Neural cell (in vitro differentiated cells): ENCODE measurements at regions not wholly inside any gene's neighbourhood (a gene's known extent, or its start where the extent isn't known, plus 50 kb on each side); places are given as distances from the start of the nearest gene placed in this dataset.

Source experiments
- CTCF ChIP-seq: fragments of 450-650 bp; IDR thresholded peaks from 2 replicates; pipeline ENCODE4 v1.5.1; 2014; ENCODE audit warnings: antibody characterized with exemption, mild to moderate bottlenecking, moderate library complexity; ENCODE audit not compliant: poor library complexity, severe bottlenecking
- RAD21 ChIP-seq: fragments of 450-650 bp; conservative IDR thresholded peaks from 2 replicates; pipeline ENCODE4 v1.6.1; 2014; ENCODE audit warnings: antibody characterized with exemption, mild to moderate bottlenecking, moderate library complexity

GRCh38 chr7:13159003-13159402 lies 471.6 kb downstream of the ARL4A start:
- TF ChIP-seq CTCF = no peak
- no peak for TF ChIP-seq RAD21
